ENCODE measurements at regions not wholly inside any gene's neighbourhood (a gene's known extent, or its start where the extent isn't known, plus 50 kb on each side); places are given as distances from the start of the nearest gene placed in this dataset.

DNA sequence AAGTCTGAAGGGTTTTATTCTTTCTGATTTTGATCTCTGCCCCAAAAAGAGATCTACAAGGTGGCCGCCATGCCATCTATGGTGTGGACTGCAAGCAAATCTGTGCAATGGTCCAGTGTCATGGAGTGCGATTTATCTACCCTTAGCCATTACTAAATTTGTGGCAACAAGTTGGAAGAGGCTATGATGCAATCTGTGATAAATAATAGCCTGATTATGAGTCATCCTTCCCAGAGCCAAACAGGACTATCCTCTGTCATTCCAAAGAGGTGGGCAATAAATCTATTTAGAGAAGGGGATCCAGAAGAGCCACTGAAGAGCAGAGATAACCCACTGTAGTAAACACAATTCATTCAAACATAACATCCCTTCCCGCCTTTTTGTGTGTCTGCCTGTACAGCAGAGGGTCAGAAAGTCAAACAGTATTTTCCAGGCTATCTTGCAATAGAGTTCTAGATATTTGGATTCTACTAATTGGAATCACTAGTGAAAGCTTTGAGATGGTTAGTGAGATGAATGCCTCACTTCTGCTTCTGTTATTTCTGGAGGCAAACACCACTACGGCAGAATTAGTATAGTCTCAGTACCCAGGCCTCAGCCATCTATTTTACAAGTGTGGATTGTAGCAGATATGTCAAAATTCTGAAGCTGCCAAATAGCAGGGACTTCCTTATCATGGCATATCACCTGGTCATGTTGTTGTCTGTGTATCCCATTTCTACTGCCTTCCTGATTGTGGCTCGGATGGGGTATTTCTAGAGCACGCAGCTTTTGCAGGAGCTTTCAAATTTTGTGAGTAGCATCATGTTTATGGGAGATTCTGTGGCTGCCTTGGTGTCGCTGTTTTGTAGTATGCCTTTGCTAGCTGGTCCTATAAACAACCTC lies 192.0 kb downstream of the SMIM20 start:
- no peak for DNase-seq (ENCODE audit: low spot score)

DNA sequence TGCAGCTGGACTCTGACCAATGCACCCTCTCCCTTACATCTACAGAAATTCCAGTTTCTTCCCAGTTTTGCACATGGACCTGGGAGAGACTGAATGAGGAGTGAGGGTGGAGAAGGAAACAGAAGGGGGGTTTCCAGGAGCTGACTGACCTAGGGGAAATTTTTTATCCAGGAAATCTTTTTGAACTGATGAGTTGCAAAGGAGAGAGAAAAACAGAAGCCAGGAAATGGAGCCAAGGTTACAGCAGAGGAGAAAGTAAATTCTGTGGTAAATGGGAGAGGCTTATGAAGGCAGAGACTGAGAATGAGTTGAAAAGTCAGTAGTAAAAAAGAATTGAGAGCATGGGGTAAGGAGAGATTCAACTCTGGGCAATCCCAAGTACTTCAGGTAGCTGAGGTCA lies 192.8 kb downstream of the SMIM20 start:
- DNase-seq (ENCODE audit: low spot score) = no peak

- no peak for DNase-seq (ENCODE audit: low spot score)
Measured at GRCh38 chr4:26108054-26108453, 194.0 kb downstream of the SMIM20 start.

- no peak for DNase-seq (ENCODE audit: low spot score)
Measured at GRCh38 chr4:26110493-26110892, 196.5 kb downstream of the SMIM20 start.

DNA sequence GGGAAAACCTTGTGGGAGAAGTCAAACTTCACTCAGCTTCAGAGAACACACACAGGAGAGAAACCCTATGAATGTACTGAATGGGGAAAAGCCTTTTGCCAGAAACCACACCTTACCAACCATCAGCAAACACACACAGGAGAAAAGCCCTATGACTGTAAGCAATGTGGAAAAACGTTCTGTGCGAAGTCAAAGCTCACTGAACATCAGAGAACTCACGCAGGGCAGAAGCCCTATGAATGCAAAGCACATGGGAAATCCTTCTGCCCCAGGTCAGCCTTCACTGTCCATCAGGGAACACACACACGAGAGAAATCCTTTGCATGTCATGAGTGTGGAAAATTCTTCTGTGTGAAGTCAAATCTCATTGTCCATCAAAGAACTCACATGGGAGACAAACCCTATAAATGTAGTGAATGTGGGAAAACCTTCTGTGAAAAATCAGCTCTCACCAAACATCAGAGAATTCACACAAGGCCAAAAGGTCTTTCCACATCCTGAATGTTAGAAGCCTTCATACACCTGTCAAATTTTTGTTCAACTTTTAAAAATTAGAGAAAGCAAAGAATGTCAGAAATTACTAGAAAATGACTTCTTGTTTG lies 199.4 kb downstream of the SMIM20 start:
- DNase-seq (ENCODE audit: low spot score) = no peak

- no peak for DNase-seq (ENCODE audit: low spot score)
Measured at GRCh38 chr4:26116057-26116456, 202.0 kb downstream of the SMIM20 start.

GRCh38 chr4:26120098-26120825 lies 200.6 kb upstream of the RBPJ start:
- DNase-seq (ENCODE audit: low spot score) = no peak

- DNase-seq (ENCODE audit: low spot score) = no peak
Measured at GRCh38 chr4:26122690-26123089, 198.1 kb upstream of the RBPJ start.

DNA sequence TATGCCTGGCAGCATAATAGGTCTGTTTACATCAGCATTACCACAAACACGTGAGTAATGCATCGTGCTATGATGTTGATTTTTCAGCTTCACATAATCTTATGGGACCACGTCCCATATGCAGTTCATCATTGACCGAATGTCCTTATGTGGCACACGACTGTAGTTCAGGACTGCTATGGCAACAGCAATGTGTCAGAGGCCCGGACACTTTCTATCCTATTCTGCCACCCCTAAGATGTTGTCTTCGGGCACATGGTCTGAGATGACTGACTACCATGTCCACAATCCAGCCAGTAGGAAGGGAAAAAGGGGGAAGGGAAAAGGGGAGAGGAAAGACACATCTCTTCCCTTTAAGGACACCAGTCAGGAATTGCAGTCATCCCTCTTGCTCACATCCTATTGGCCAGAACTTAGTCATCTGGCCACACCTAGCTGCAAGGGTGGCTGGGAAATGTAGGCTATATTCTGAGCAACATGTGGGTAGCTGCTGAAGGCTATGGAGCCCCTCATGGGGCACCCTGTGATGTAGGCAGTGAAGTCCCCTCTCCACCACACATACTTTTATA lies 196.0 kb upstream of the RBPJ start:
- no peak for DNase-seq (ENCODE audit: low spot score)

DNA sequence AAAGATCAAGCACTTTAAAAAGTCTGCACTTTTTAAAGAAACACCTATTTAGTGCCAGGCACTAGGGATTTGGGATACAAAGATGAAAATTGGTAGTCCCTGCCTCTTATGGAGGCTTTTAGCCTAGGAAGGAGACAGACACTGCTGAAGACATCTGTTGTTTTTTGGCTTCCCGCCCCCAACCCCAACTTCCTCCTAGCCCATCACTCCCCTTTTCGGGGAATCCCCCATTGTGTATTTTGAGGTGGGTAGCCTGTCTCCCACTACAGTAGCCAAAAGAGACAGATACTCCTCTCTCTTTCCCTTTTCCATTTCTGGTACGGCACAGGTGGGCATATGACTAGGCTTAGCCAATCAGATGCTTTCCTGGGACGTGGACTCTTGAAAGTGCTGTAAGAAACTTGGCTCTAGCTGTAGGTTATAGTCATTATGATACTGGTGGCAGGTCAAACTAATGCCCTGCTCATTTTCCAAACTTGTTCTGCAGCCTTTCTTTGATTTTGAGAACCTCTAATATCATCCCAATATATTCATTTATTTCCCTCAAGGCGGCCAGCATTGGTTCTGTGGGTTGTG lies 194.6 kb upstream of the RBPJ start:
- no peak for DNase-seq (ENCODE audit: low spot score)

- no peak for DNase-seq (ENCODE audit: low spot score)
Measured at GRCh38 chr4:26126994-26127393, 193.8 kb upstream of the RBPJ start.

DNA sequence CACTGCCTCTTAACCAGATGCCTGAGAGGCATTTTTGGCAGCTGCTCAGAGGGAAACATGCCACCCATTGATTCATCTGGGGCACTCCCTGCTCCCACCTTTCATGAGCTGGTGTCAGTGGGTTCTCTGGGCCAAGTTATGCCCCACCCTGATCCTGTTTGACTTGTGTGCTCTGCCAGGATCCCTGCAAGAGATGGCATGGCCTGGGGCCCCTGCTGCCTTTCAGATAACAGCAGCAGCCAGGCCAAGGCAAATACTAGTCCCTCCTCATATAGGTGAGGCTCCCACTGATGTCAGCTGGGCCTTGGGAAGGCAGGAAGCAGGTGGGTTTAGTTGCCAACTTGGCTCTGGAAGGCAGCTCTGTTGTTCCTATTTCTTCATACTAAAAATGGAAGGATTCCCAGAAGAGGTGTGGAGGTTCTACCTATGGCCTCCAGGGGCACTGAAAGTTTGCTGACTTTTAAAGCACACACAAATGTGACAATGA lies 192.9 kb upstream of the RBPJ start:
- no peak for DNase-seq (ENCODE audit: low spot score)

- DNase-seq (ENCODE audit: low spot score) = no peak
Measured at GRCh38 chr4:26130173-26130572, 190.6 kb upstream of the RBPJ start.

DNA sequence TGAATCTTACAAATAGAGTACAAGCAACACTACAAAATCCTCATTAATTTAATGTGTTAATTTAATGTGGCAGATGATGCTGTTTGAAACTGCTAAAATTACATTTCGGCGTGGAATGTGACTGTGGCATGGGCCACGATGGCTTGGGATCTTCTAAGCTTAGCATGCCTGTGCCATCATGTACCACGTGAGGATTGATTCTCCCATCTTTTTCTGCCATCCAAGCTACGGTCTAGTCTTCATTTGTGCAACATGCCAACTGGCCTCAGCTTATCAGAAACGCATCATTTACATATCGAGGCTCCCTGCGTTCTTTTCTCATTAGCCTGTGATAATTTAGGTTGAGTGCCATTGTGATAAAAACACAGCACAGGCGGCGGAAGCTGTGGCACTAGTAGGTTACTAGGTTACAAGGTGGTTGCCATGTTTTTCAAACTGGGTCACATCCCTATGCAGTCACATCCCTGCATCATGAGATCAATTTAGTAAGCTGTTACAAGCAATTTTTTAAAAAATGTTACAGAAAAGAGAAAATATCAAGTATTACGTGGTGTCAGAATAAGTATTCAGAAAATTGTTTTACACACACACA lies 189.9 kb upstream of the RBPJ start:
- DNase-seq (ENCODE audit: low spot score) = no peak

DNA sequence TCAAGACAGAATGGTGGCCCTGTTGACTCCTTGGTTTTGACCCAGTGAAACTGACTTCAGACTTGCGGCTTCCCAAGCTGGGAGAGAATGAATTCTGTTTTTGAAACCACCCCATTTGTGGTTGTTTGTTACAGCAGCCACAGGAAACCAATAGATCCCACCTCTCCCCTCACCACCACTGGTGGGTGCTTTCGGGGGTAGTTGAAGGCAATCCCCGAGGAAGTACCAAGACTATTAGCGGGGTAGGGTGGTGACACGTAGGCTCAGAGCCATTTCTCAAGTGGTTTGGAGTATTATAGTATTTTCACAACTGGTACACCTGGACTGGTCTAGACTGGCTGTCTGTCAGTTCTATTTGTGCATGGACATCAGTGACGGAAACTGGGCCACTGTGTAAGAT lies 189.1 kb upstream of the RBPJ start:
- DNase-seq (ENCODE audit: low spot score) = no peak

- DNase-seq (ENCODE audit: low spot score) = no peak
Measured at GRCh38 chr4:26132858-26133257, 188.0 kb upstream of the RBPJ start.

DNA sequence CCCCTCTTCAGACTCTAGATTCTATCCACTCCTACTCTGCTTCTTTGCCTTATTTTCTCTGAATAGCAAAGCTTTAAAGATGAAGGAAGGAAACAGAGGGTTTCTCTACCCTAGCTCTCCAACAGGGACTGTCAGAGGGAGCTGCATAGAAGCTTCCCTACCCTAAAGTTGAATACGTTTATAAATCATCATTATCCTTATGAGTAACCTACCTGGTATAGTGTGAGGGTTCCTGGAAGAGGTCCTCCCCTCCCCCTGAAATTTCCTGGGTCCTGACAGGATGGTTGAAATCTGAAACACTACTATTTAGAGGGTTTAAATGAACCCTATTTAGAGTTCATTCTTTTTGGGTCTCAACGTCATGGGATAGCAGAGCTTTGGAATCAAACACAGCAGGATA lies 187.0 kb upstream of the RBPJ start:
- no peak for DNase-seq (ENCODE audit: low spot score)

GRCh38 chr4:26135331-26135730 lies 185.5 kb upstream of the RBPJ start:
- no peak for DNase-seq (ENCODE audit: low spot score)

DNA sequence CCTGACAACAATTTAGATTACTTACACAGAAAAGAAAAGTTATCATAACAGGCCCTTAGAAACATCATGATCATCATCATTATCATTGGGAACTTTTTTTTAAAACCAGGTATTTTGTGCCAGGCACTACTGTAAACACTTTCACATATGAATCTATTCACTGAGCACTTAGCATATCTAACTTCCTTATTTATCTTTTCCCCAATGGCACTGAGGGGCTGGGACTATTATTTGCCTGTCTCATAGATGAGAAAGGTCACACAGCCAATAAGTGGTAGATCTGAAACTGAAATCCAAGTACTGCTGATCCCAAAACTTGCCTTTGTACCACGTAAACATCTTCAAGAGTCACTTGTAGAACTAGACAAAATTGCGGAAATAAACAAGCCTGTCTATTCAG lies 184.2 kb upstream of the RBPJ start:
- DNase-seq (ENCODE audit: low spot score) = no peak

GRCh38 chr4:26137288-26137687 lies 183.5 kb upstream of the RBPJ start:
- no peak for DNase-seq (ENCODE audit: low spot score)

DNA sequence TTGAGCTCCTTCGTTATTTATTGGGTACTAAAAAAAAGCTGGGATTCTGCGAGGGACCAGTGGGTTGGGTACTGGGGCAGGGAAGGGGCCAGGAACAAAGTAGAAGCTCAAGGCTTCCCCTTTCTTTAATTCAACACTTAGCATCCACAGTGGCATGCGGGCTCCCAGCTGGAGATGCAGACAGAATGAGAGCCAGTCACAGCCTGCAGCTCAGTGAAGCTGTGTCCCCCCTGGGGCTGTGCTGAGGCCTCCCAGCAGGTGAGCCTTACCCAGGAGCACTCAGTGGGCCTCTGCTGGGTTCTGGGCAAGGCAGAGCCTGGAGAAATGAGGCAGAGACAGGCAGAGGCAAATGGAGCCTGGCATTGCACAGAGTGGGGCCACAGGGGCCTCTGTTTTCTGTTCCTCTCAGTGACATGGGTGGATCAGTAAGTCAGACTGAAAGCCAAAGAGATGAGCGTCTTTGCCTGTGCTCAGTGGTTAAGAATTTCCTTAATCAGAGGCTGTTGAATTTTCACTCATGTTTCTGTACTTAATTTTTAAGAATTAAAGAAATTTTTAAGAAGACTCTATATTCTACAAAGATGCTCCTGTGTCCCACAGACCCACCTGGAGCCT lies 181.4 kb upstream of the RBPJ start:
- DNase-seq (ENCODE audit: low spot score) = no peak

All from pons (tissue), 1 donor.